Nephron progenitor cell (in vitro differentiated cells): ENCODE measurements at regions not wholly inside any gene's neighbourhood (a gene's known extent, or its start where the extent isn't known, plus 50 kb on each side); places are given as distances from the start of the nearest gene placed in this dataset.

Source experiments
- DNase-seq: peaks from one replicate; pipeline ENCODE4 v3.0.0; 2021
- H3K27ac Mint-ChIP-seq: 2 replicates; pipeline ENCODE4 v1.8.0; 2021; ENCODE audit warnings: mild to moderate bottlenecking, moderate library complexity, mixed read lengths
- H3K27me3 Mint-ChIP-seq: 2 replicates; pipeline ENCODE4 v1.8.0; 2021; ENCODE audit warnings: mild to moderate bottlenecking, low read depth, mixed read lengths; ENCODE audit not compliant: poor library complexity
- H3K36me3 Mint-ChIP-seq: 2 replicates; pipeline ENCODE4 v1.8.0; 2021; ENCODE audit warnings: low read depth, mixed read lengths
- H3K4me1 Mint-ChIP-seq: 2 replicates; pipeline ENCODE4 v1.8.0; 2021; ENCODE audit warnings: mixed read lengths
- H3K4me3 Mint-ChIP-seq: 2 replicates; pipeline ENCODE4 v1.8.0; 2021; ENCODE audit warnings: mild to moderate bottlenecking, moderate library complexity, mixed read lengths
- H3K9me3 Mint-ChIP-seq: 2 replicates; pipeline ENCODE4 v1.8.0; 2021; ENCODE audit warnings: mild to moderate bottlenecking, moderate library complexity, mixed read lengths
- CTCF ChIP-seq: fragments of 200-600 bp; sonication (generic); IDR thresholded peaks from 2 replicates; pipeline ENCODE4 v1.5.0; 2021; ENCODE audit warnings: antibody characterized with exemption

DNA sequence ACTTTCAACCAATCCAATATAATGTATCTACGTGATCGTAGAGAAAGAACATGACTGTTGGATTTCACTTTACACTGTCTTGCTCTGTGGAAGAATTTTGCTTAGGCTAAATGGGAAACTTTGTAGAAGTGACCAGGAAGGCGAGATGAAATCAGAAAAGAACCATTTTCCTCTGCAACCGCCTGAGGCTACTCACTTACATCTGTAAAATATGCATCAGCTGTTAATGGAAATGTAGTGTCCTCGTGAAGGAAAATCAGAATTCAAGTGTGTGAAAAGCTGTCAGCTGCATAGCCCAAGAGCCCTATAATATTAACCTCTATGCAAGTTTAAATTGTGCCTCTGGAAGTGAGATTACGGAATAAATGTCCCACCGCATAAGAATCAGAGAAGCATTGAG lies 277.9 kb downstream of the C6orf118 start:
- no peak for TF ChIP-seq CTCF
- no peak overlapping the region for H3K4me3 Mint-ChIP-seq
- no peak overlapping the region for H3K27ac Mint-ChIP-seq
- DNase-seq = no peak
- H3K36me3 Mint-ChIP-seq = no peaks in the 10 kb centered on the region
- peaks cover 13% of the 10 kb centered on the region for H3K9me3 Mint-ChIP-seq
- no peaks in the 10 kb centered on the region for H3K4me1 Mint-ChIP-seq
- H3K27me3 Mint-ChIP-seq = peaks cover 4% of the 10 kb centered on the region

DNA sequence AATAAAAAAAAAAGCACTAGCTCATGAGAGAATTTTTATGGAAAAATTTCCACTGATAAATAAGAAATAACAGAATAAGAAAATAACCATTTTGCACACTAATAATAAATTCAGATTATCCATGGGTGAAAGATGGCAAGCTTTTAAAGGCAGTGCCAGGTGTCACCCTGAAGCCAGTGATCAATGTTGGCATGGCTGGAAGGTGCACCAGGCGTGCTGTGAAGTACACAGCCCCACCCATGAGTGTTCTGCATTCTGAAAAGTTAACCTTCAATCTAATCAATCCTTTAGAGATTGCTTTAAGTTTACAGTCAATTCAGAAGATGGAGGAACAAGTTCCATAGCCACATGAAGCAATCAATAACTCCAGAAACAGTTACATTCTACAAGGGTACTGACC lies 284.4 kb downstream of the C6orf118 start:
- no peak for DNase-seq
- Mint-ChIP-seq H3K27me3 (peaks cover 8% of the 10 kb centered on the region), H3K9me3 (no peaks in the 10 kb centered on the region), H3K4me3 (no peak overlapping the region), H3K4me1 (no peaks in the 10 kb centered on the region), H3K36me3 (no peaks in the 10 kb centered on the region), H3K27ac (no peak overlapping the region)
- no peak for TF ChIP-seq CTCF

- no peak overlapping the region for H3K27ac Mint-ChIP-seq
- H3K4me3 Mint-ChIP-seq = no peak overlapping the region
These were observed 289.7 kb downstream of the C6orf118 start for GRCh38 chr6:165019681-165020080.

DNA sequence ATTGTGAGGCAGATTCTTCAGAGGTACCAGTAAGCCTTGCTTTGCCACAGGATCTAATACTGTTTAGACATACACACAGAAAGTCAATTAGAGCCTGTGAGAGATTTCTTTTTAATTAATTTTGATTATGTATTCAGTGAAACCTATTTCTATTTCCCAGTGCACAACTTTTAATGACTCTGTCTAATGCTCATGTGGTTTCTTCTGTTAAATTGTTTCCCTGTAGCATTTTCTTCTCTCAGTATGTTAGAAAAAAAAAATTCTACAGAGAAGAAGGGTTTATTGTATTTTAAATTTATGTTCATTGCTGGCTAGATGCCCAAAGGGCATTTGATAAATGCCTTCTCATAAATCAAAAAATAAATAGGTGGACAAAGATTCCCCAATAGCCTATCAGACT lies 293.7 kb downstream of the C6orf118 start:
- peaks cover 5% of the 10 kb centered on the region for H3K36me3 Mint-ChIP-seq
- DNase-seq = no peak
- H3K9me3 Mint-ChIP-seq = peaks cover 15% of the 10 kb centered on the region
- no peaks in the 10 kb centered on the region for H3K27me3 Mint-ChIP-seq
- peaks cover 12% of the 10 kb centered on the region for H3K4me1 Mint-ChIP-seq
- H3K27ac Mint-ChIP-seq = no peak overlapping the region
- no peak for TF ChIP-seq CTCF
- no peak overlapping the region for H3K4me3 Mint-ChIP-seq

More at GRCh38 chr6:165019681-165020080, 289.7 kb downstream of the C6orf118 start:
- DNase-seq = no peak
- Mint-ChIP-seq H3K9me3 (peaks cover 15% of the 10 kb centered on the region), H3K4me1 (peaks cover 7% of the 10 kb centered on the region), H3K36me3 (peaks cover 5% of the 10 kb centered on the region), H3K27me3 (peaks cover 2% of the 10 kb centered on the region)
- no peak for TF ChIP-seq CTCF

GRCh38 chr6:165013701-165014100 lies 295.7 kb downstream of the C6orf118 start:
- peaks cover 8% of the 10 kb centered on the region for H3K27me3 Mint-ChIP-seq
- H3K27ac Mint-ChIP-seq = no peak overlapping the region
- peaks cover 15% of the 10 kb centered on the region for H3K9me3 Mint-ChIP-seq
- H3K36me3 Mint-ChIP-seq = peaks cover 5% of the 10 kb centered on the region
- H3K4me3 Mint-ChIP-seq = no peak overlapping the region
- H3K4me1 Mint-ChIP-seq = peaks cover 12% of the 10 kb centered on the region
- TF ChIP-seq CTCF = no peak
- DNase-seq = no peak

DNA sequence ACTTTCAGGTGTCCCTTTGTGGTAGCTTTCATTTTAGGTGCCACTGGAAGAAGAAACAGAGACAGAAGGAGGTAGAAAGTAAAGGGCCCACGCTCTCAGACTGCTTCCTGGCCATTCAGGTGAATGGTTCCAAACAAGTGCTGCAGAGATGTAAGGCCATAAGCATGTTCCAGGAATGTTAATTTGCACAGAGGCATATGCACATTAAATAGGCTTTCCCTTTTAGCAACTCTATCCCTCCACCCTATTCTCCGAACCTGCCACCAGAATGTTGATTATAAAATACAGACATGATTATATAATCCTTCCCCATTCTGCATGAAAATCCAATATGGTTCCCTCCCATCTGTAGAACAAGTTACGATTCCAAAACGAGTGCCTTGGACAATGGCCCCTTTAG lies 297.2 kb downstream of the C6orf118 start:
- no peak overlapping the region for H3K27ac Mint-ChIP-seq
- TF ChIP-seq CTCF = no peak
- no peak for DNase-seq
- no peaks in the 10 kb centered on the region for H3K36me3 Mint-ChIP-seq
- peaks cover 11% of the 10 kb centered on the region for H3K27me3 Mint-ChIP-seq
- H3K4me3 Mint-ChIP-seq = no peak overlapping the region
- H3K9me3 Mint-ChIP-seq = peaks cover 5% of the 10 kb centered on the region
- H3K4me1 Mint-ChIP-seq = peaks cover 12% of the 10 kb centered on the region
